SK-N-SH (cell line): ENCODE measurements at regions not wholly inside any gene's neighbourhood (a gene's known extent, or its start where the extent isn't known, plus 50 kb on each side); places are given as distances from the start of the nearest gene placed in this dataset.

Experiments
- CHD2 ChIP-seq: fragments of 150-350 bp; IDR thresholded peaks from 2 replicates; pipeline ENCODE4 v1.6.1; 2018; ENCODE audit warnings: low read length; ENCODE audit not compliant: partially characterized antibody
- ELF1 ChIP-seq: IDR thresholded peaks from 2 replicates; pipeline ENCODE4 v1.4.0; 2012
- GABPA ChIP-seq: IDR thresholded peaks from 2 replicates; pipeline ENCODE4 v1.4.0; 2012; ENCODE audit warnings: low read depth, mild to moderate bottlenecking
- GATA2 ChIP-seq: sonication (generic); formaldehyde crosslinking; IDR thresholded peaks from 2 replicates; pipeline ENCODE4 v1.5.0; 2020; ENCODE audit warnings: mild to moderate bottlenecking, missing genetic modification reagents
- NRF1 ChIP-seq: IDR thresholded peaks from 2 replicates; pipeline ENCODE4 v1.6.1; 2012; ENCODE audit warnings: low read depth, mild to moderate bottlenecking, low read length
- RAD21 ChIP-seq: IDR thresholded peaks from 2 replicates; pipeline ENCODE4 v1.6.1; 2012; ENCODE audit warnings: mild to moderate bottlenecking, low read length
- SMC3 ChIP-seq: IDR thresholded peaks from 2 replicates; pipeline ENCODE4 v1.6.1; 2012; ENCODE audit warnings: low read depth, low read length, improper control_type of control experiment
- TAF1 ChIP-seq: IDR thresholded peaks from 2 replicates; pipeline ENCODE4 v1.6.1; 2012; ENCODE audit warnings: low read depth, mild to moderate bottlenecking, low read length, moderate library complexity, borderline replicate concordance
- TF ChIP-seq, protein P1 (sequence below): fragments of 200-600 bp; sonication (generic); IDR thresholded peaks from 2 replicates; pipeline ENCODE4 v1.6.1; 2017; ENCODE audit warnings: antibody characterized with exemption, mild to moderate bottlenecking, moderate library complexity
- TF ChIP-seq, protein P2 (sequence below): IDR thresholded peaks from 2 replicates; pipeline ENCODE4 v1.6.1; 2012; ENCODE audit warnings: mild to moderate bottlenecking, low read depth, low read length, moderate library complexity
- TF ChIP-seq, protein P3 (sequence below): fragments of 150-350 bp; IDR thresholded peaks from 2 replicates; pipeline ENCODE4 v1.6.1; 2017; ENCODE audit warnings: antibody characterized with exemption, low read length, low read depth, borderline replicate concordance
- TF ChIP-seq, protein P4 (sequence below): fragments of 150-350 bp; IDR thresholded peaks from 2 replicates; pipeline ENCODE4 v1.6.1; 2016; ENCODE audit warnings: mild to moderate bottlenecking, low read depth, low read length

DNA sequence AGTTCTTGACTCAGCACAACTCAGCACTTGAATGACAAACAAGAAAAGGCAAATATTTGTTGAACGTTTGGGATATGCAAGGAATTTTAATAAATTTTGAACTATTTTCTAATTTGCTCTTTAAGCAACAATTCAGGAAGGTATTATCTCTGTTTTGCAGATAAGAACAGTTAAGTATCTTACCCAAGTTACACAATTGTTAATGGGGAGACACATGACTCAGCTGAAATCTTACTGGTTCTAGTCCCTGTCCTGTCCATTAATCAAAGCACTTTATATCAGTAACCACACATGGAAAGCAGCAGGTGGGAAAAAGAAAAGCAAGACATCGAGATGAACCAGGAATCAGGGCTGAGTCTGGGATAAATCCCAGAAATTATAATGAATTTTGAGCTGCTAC lies 493.9 kb upstream of the PIK3C3 start:
- TF ChIP-seq SMC3: no peak
- TF ChIP-seq, protein P1, sequence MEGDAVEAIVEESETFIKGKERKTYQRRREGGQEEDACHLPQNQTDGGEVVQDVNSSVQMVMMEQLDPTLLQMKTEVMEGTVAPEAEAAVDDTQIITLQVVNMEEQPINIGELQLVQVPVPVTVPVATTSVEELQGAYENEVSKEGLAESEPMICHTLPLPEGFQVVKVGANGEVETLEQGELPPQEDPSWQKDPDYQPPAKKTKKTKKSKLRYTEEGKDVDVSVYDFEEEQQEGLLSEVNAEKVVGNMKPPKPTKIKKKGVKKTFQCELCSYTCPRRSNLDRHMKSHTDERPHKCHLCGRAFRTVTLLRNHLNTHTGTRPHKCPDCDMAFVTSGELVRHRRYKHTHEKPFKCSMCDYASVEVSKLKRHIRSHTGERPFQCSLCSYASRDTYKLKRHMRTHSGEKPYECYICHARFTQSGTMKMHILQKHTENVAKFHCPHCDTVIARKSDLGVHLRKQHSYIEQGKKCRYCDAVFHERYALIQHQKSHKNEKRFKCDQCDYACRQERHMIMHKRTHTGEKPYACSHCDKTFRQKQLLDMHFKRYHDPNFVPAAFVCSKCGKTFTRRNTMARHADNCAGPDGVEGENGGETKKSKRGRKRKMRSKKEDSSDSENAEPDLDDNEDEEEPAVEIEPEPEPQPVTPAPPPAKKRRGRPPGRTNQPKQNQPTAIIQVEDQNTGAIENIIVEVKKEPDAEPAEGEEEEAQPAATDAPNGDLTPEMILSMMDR: no peak
- no peak for TF ChIP-seq GABPA
- TF ChIP-seq GATA2 (CRISPR knock-in tag): no peak
- no peak for TF ChIP-seq NRF1
- no peak for TF ChIP-seq CHD2
- TF ChIP-seq, protein P2, sequence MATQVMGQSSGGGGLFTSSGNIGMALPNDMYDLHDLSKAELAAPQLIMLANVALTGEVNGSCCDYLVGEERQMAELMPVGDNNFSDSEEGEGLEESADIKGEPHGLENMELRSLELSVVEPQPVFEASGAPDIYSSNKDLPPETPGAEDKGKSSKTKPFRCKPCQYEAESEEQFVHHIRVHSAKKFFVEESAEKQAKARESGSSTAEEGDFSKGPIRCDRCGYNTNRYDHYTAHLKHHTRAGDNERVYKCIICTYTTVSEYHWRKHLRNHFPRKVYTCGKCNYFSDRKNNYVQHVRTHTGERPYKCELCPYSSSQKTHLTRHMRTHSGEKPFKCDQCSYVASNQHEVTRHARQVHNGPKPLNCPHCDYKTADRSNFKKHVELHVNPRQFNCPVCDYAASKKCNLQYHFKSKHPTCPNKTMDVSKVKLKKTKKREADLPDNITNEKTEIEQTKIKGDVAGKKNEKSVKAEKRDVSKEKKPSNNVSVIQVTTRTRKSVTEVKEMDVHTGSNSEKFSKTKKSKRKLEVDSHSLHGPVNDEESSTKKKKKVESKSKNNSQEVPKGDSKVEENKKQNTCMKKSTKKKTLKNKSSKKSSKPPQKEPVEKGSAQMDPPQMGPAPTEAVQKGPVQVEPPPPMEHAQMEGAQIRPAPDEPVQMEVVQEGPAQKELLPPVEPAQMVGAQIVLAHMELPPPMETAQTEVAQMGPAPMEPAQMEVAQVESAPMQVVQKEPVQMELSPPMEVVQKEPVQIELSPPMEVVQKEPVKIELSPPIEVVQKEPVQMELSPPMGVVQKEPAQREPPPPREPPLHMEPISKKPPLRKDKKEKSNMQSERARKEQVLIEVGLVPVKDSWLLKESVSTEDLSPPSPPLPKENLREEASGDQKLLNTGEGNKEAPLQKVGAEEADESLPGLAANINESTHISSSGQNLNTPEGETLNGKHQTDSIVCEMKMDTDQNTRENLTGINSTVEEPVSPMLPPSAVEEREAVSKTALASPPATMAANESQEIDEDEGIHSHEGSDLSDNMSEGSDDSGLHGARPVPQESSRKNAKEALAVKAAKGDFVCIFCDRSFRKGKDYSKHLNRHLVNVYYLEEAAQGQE: no peak
- TF ChIP-seq RAD21: no peak
- TF ChIP-seq TAF1: no peak
- TF ChIP-seq, protein P3, sequence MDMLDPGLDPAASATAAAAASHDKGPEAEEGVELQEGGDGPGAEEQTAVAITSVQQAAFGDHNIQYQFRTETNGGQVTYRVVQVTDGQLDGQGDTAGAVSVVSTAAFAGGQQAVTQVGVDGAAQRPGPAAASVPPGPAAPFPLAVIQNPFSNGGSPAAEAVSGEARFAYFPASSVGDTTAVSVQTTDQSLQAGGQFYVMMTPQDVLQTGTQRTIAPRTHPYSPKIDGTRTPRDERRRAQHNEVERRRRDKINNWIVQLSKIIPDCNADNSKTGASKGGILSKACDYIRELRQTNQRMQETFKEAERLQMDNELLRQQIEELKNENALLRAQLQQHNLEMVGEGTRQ: no peak
- TF ChIP-seq, protein P4, sequence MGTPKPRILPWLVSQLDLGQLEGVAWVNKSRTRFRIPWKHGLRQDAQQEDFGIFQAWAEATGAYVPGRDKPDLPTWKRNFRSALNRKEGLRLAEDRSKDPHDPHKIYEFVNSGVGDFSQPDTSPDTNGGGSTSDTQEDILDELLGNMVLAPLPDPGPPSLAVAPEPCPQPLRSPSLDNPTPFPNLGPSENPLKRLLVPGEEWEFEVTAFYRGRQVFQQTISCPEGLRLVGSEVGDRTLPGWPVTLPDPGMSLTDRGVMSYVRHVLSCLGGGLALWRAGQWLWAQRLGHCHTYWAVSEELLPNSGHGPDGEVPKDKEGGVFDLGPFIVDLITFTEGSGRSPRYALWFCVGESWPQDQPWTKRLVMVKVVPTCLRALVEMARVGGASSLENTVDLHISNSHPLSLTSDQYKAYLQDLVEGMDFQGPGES: no peak
- TF ChIP-seq ELF1: no peak
